ENCODE measurements at regions not wholly inside any gene's neighbourhood (a gene's known extent, or its start where the extent isn't known, plus 50 kb on each side); places are given as distances from the start of the nearest gene placed in this dataset.

GRCh38 chr14:51568366-51568765 lies 83.3 kb upstream of the FRMD6 start:
- ChIA-PET CTCF (no interaction called here), POLR2A (no interaction called here)
- no peaks in the 10 kb centered on the region for H3K36me3 Mint-ChIP-seq (ENCODE audit: low read depth)
- H3K4me3 Mint-ChIP-seq, result no peak overlapping the region
- H3K4me1 Mint-ChIP-seq, result peaks cover 18% of the 10 kb centered on the region
- peaks cover 5% of the 10 kb centered on the region for H3K27me3 Mint-ChIP-seq
- no peak overlapping the region for H3K27ac Mint-ChIP-seq
- no peaks in the 10 kb centered on the region for H3K9me3 Mint-ChIP-seq
- DNase-seq, result no peak

DNA sequence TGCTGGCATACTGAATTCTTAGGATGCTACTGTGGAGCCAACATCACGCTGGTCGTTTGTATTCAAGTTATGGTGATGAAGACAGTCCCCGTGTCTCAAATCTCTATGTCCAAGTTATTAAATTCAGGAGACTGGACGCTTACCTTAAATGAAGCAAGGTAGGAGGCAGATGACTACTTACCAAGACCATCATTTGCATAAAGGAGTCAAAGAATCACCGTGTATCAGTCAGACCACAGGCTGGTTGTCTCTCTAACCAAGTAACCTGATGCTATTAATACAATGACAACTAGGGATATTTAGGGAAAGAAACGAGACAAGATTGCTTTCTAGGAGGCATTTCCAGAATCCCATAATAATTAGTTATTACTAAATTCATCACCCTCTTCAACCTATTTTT lies 78.1 kb upstream of the FRMD6 start:
- peaks cover 2% of the 10 kb centered on the region for H3K4me1 Mint-ChIP-seq
- H3K27me3 Mint-ChIP-seq, result peaks cover 19% of the 10 kb centered on the region
- H3K27ac Mint-ChIP-seq, result no peak overlapping the region
- no peaks in the 10 kb centered on the region for H3K9me3 Mint-ChIP-seq
- no peaks in the 10 kb centered on the region for H3K36me3 Mint-ChIP-seq (ENCODE audit: low read depth)
- no peak for DNase-seq
- H3K4me3 Mint-ChIP-seq, result no peak overlapping the region
- ChIA-PET POLR2A (no interaction called here), CTCF (no interaction called here)

DNA sequence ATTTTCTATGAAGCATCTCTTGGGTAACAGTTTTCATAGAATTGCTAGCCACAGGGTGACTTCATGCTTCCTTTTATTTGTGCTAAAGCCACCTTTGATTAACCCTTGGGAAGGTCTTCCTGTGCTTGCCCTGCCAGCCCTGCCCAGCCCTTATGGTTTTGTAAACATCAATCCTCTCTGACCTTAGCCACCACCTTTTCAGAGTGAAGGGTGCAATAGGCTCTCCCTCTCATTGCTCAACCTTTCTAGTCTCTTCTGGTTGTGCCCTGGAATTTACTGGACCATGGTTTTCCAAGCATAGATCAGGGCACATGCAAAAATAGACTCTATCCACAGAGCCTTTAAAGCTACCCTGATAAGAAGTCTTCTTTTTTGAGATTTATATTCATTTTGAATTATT lies 77.7 kb upstream of the FRMD6 start:
- DNase-seq, result no peak
- Mint-ChIP-seq H3K27ac (no peak overlapping the region), H3K27me3 (peaks cover 19% of the 10 kb centered on the region), H3K4me1 (peaks cover 2% of the 10 kb centered on the region), H3K4me3 (no peak overlapping the region), H3K9me3 (no peaks in the 10 kb centered on the region), H3K36me3 (ENCODE audit: low read depth) (no peaks in the 10 kb centered on the region)
- POLR2A ChIA-PET, result no interaction called here
- CTCF ChIA-PET, result no interaction called here

- ChIA-PET POLR2A (no interaction called here), CTCF (no interaction called here)
- peaks cover 28% of the 10 kb centered on the region for H3K27me3 Mint-ChIP-seq
These were observed 76.2 kb upstream of the FRMD6 start for GRCh38 chr14:51575349-51576116.

DNA sequence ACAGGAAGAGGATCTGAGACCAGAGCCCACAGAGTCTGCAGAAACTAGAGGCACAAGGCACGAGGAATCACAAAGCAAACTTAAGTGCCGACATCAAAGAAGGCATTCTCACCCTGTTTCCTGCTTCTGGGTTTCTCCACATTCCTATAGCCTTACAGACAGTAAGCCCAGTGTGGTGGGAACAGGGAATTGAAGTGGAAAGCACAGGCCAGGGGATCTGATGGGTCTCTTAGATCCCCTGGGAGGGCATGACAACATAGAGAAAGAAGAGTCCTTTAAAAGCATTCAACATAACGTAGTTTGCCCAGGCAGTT lies 75.6 kb upstream of the FRMD6 start:
- Mint-ChIP-seq H3K4me3 (no peak overlapping the region), H3K36me3 (ENCODE audit: low read depth) (no peaks in the 10 kb centered on the region), H3K9me3 (no peaks in the 10 kb centered on the region), H3K27me3 (peaks cover 31% of the 10 kb centered on the region), H3K27ac (no peak overlapping the region), H3K4me1 (peaks cover 2% of the 10 kb centered on the region)
- ChIA-PET POLR2A (no interaction called here), CTCF (no interaction called here)
- DNase-seq, result no peak

More at GRCh38 chr14:51575349-51576116, 76.2 kb upstream of the FRMD6 start:
- Mint-ChIP-seq H3K4me3 (no peak overlapping the region), H3K9me3 (no peaks in the 10 kb centered on the region), H3K36me3 (ENCODE audit: low read depth) (no peaks in the 10 kb centered on the region), H3K4me1 (peaks cover 2% of the 10 kb centered on the region), H3K27ac (no peak overlapping the region)
- DNase-seq, result no peak

- no peak overlapping the region for H3K27ac Mint-ChIP-seq
- CTCF ChIA-PET, result interaction anchor here (0.6 to 0.9 kb wide), 2 partner anchors 10 to 1585 kb away, joined by 3 read pairs; no protein-coding TSS in a partner anchor
- POLR2A ChIA-PET, result no interaction called here
- no peaks in the 10 kb centered on the region for H3K9me3 Mint-ChIP-seq
- peaks cover 37% of the 10 kb centered on the region for H3K27me3 Mint-ChIP-seq
- no peaks in the 10 kb centered on the region for H3K36me3 Mint-ChIP-seq (ENCODE audit: low read depth)
- peaks cover 2% of the 10 kb centered on the region for H3K4me1 Mint-ChIP-seq
- no peak overlapping the region for H3K4me3 Mint-ChIP-seq
- no peak for DNase-seq
These were observed 74.8 kb upstream of the FRMD6 start for GRCh38 chr14:51576879-51577278.

DNA sequence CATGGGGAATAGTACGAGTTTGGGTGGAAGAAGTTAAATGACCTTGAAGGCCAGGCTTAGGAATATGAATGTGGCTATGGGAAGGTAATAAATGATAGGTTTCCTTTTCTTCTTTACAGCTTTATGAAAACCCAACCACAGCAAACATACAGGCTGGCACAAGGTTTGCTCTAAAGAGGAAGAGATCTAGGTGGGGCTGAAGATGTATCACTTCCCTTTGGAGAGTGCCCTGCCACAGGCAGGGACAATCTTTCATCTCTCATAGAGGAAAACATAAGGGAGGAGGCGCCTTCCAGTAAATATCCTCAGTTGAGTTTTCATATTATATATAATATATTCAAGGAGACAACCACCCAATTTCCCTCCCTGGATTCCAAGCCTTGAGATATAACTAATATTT lies 72.9 kb upstream of the FRMD6 start:
- H3K4me1 Mint-ChIP-seq, result peaks cover 2% of the 10 kb centered on the region
- H3K27ac Mint-ChIP-seq, result no peak overlapping the region
- no peak overlapping the region for H3K4me3 Mint-ChIP-seq
- H3K9me3 Mint-ChIP-seq, result no peaks in the 10 kb centered on the region
- no peaks in the 10 kb centered on the region for H3K36me3 Mint-ChIP-seq (ENCODE audit: low read depth)
- H3K27me3 Mint-ChIP-seq, result peaks cover 41% of the 10 kb centered on the region
- DNase-seq, result no peak
- ChIA-PET POLR2A (no interaction called here), CTCF (no interaction called here)

- CTCF ChIA-PET, result no interaction called here
- H3K4me1 Mint-ChIP-seq, result no peaks in the 10 kb centered on the region
- H3K27ac Mint-ChIP-seq, result no peak overlapping the region
- POLR2A ChIA-PET, result no interaction called here
- no peak overlapping the region for H3K4me3 Mint-ChIP-seq
- H3K9me3 Mint-ChIP-seq, result no peaks in the 10 kb centered on the region
- H3K36me3 Mint-ChIP-seq (ENCODE audit: low read depth), result no peaks in the 10 kb centered on the region
- peaks cover 31% of the 10 kb centered on the region for H3K27me3 Mint-ChIP-seq
- DNase-seq, result no peak
These were observed 70.5 kb upstream of the FRMD6 start for GRCh38 chr14:51581017-51581881.

DNA sequence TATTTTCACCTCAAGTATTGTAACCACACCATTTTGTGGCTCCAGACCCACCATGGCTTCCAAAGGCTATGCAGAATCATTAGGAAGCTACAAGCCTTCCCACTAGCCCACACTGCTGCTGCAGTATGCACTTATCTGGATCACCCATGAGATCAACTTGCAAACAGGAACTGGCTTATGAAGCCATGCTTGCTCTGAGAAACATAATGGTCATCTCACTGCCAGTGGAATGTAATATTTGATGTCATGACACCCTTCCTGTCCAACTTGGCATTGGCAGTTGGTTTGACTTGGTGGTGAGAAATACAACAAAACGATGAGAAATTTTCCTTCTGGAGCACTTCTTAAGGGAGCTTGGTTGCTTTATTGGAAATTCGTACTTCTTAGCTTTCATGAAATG lies 69.3 kb upstream of the FRMD6 start:
- no peak for DNase-seq
- Mint-ChIP-seq H3K4me1 (no peaks in the 10 kb centered on the region), H3K36me3 (ENCODE audit: low read depth) (no peaks in the 10 kb centered on the region), H3K9me3 (no peaks in the 10 kb centered on the region), H3K4me3 (no peak overlapping the region), H3K27me3 (peaks cover 27% of the 10 kb centered on the region), H3K27ac (no peak overlapping the region)
- ChIA-PET POLR2A (no interaction called here), CTCF (no interaction called here)

GRCh38 chr14:51585055-51585454 lies 66.7 kb upstream of the FRMD6 start:
- Mint-ChIP-seq H3K9me3 (no peaks in the 10 kb centered on the region), H3K4me3 (no peak overlapping the region), H3K27me3 (peaks cover 26% of the 10 kb centered on the region), H3K27ac (no peak overlapping the region), H3K36me3 (ENCODE audit: low read depth) (no peaks in the 10 kb centered on the region), H3K4me1 (no peaks in the 10 kb centered on the region)
- POLR2A ChIA-PET, result no interaction called here
- CTCF ChIA-PET, result no interaction called here
- DNase-seq, result no peak

DNA sequence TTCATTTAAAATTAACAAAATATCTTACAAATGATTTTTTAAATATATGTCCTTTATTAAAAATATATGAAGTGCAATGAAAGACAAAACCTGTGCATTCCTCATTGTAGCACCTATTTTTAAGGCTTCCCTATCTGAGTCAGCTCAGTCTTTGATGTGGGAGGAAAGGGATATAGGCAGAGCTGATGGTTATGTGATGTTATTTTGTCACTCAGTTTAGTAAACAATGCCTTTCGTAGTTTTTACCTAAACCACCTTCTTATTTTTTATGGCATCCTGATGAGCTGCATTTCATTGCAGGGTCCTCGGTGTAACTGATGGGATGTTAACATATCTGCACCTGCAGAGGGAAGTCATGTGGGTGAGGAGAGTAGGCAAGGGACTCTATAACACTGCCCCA lies 58.9 kb upstream of the FRMD6 start:
- no peaks in the 10 kb centered on the region for H3K9me3 Mint-ChIP-seq
- no peaks in the 10 kb centered on the region for H3K36me3 Mint-ChIP-seq (ENCODE audit: low read depth)
- no peak overlapping the region for H3K4me3 Mint-ChIP-seq
- peak; percentile 20 for DNase-seq
- peaks cover 13% of the 10 kb centered on the region for H3K4me1 Mint-ChIP-seq
- no peak overlapping the region for H3K27ac Mint-ChIP-seq
- POLR2A ChIA-PET, result no interaction called here
- peaks cover 26% of the 10 kb centered on the region for H3K27me3 Mint-ChIP-seq
- CTCF ChIA-PET, result no interaction called here

GRCh38 chr14:51593397-51593796 lies 58.3 kb upstream of the FRMD6 start:
- no peak overlapping the region for H3K4me3 Mint-ChIP-seq
- CTCF ChIA-PET, result no interaction called here
- no peak for DNase-seq
- H3K27me3 Mint-ChIP-seq, result peaks cover 26% of the 10 kb centered on the region
- H3K36me3 Mint-ChIP-seq (ENCODE audit: low read depth), result no peaks in the 10 kb centered on the region
- POLR2A ChIA-PET, result no interaction called here
- no peak overlapping the region for H3K27ac Mint-ChIP-seq
- no peaks in the 10 kb centered on the region for H3K9me3 Mint-ChIP-seq
- peaks cover 13% of the 10 kb centered on the region for H3K4me1 Mint-ChIP-seq

GRCh38 chr14:51595881-51596455 lies 55.7 kb upstream of the FRMD6 start:
- Mint-ChIP-seq H3K4me1 (peaks cover 13% of the 10 kb centered on the region), H3K9me3 (no peaks in the 10 kb centered on the region), H3K27me3 (peaks cover 24% of the 10 kb centered on the region), H3K27ac (no peak overlapping the region), H3K4me3 (no peak overlapping the region), H3K36me3 (ENCODE audit: low read depth) (no peaks in the 10 kb centered on the region)
- ChIA-PET POLR2A (no interaction called here), CTCF (no interaction called here)
- no peak for DNase-seq

Data from activated CD4-positive, alpha-beta T cell treated with anti-CD3 and anti-CD28 coated beads, Interleukin-2, amount 10 ng/mL, durations not matched to agents 7 days and 5 days (primary cell).